ENCODE measurements at regions not wholly inside any gene's neighbourhood (a gene's known extent, or its start where the extent isn't known, plus 50 kb on each side); places are given as distances from the start of the nearest gene placed in this dataset.

- H3K36me3 ChIP-seq (ENCODE audit: control insufficient read depth, insufficient read depth, low read length), result no peaks in the 10 kb centered on the region
- CTCF ChIA-PET, result no interaction called here
- no peaks in the 10 kb centered on the region for H3K36me3 Mint-ChIP-seq (ENCODE audit: insufficient read depth, unreplicated experiment)
- H3K27ac Mint-ChIP-seq (ENCODE audit: unreplicated experiment), result no peak overlapping the region
- H3K27me3 ChIP-seq (replicated peaks; ENCODE audit: control insufficient read depth, insufficient read depth, low read length), result no peaks in the 10 kb centered on the region
- H3K4me1 ChIP-seq, result no peaks in the 10 kb centered on the region
- H3K4me3 Mint-ChIP-seq (ENCODE audit: unreplicated experiment), result no peak overlapping the region
- intact Hi-C loops (cut with micrococcal nuclease; ENCODE audit: unreplicated experiment), result no loop called here
- no peaks in the 10 kb centered on the region for H3K4me1 Mint-ChIP-seq (ENCODE audit: low read depth, unreplicated experiment)
- no peak for DNase-seq
- TF ChIP-seq, protein P1, sequence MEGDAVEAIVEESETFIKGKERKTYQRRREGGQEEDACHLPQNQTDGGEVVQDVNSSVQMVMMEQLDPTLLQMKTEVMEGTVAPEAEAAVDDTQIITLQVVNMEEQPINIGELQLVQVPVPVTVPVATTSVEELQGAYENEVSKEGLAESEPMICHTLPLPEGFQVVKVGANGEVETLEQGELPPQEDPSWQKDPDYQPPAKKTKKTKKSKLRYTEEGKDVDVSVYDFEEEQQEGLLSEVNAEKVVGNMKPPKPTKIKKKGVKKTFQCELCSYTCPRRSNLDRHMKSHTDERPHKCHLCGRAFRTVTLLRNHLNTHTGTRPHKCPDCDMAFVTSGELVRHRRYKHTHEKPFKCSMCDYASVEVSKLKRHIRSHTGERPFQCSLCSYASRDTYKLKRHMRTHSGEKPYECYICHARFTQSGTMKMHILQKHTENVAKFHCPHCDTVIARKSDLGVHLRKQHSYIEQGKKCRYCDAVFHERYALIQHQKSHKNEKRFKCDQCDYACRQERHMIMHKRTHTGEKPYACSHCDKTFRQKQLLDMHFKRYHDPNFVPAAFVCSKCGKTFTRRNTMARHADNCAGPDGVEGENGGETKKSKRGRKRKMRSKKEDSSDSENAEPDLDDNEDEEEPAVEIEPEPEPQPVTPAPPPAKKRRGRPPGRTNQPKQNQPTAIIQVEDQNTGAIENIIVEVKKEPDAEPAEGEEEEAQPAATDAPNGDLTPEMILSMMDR (IDR thresholded peaks at IDR 0.05; ENCODE audit: insufficient read depth in 1 of 2, low read depth in 1 of 2, low read length in 1 of 2, severe bottlenecking in 1 of 2, unreplicated experiment in 1 of 2), result no peak
- H3K4me3 ChIP-seq (ENCODE audit: low read depth, low read length), result no peak overlapping the region
- H3K9me3 ChIP-seq, result no peaks in the 10 kb centered on the region
- POLR2A ChIA-PET, result no interaction called here
- no peaks in the 10 kb centered on the region for H3K9me3 Mint-ChIP-seq (ENCODE audit: unreplicated experiment)
- H3K27me3 Mint-ChIP-seq (ENCODE audit: insufficient read depth, unreplicated experiment), result peaks cover 3% of the 10 kb centered on the region
- no TSS peak for BruUV-seq (replicated peaks)
Observed at GRCh38 chr14:42729681-42730080, 1123.0 kb downstream of the LRFN5 start.

GRCh38 chr14:42719391-42719790 is 1112.7 kb downstream of the LRFN5 start:
- no peaks in the 10 kb centered on the region for H3K9me3 Mint-ChIP-seq (ENCODE audit: unreplicated experiment)
- DNase-seq, result no peak
- CTCF ChIA-PET, result no interaction called here
- POLR2A ChIA-PET, result no interaction called here
- Histone ChIP-seq H3K27me3 (replicated peaks; ENCODE audit: control insufficient read depth, insufficient read depth, low read length) (no peaks in the 10 kb centered on the region), H3K4me1 (no peaks in the 10 kb centered on the region), H3K9me3 (no peaks in the 10 kb centered on the region), H3K36me3 (ENCODE audit: control insufficient read depth, insufficient read depth, low read length) (no peaks in the 10 kb centered on the region), H3K4me3 (ENCODE audit: low read depth, low read length) (no peak overlapping the region)
- no peak overlapping the region for H3K27ac Mint-ChIP-seq (ENCODE audit: unreplicated experiment)
- TF ChIP-seq, protein P1 (IDR thresholded peaks at IDR 0.05; ENCODE audit: insufficient read depth in 1 of 2, low read depth in 1 of 2, low read length in 1 of 2, severe bottlenecking in 1 of 2, unreplicated experiment in 1 of 2), result no peak
- no peaks in the 10 kb centered on the region for H3K4me1 Mint-ChIP-seq (ENCODE audit: low read depth, unreplicated experiment)
- H3K4me3 Mint-ChIP-seq (ENCODE audit: unreplicated experiment), result no peak overlapping the region
- intact Hi-C loops (cut with micrococcal nuclease; ENCODE audit: unreplicated experiment), result no loop called here
- no peaks in the 10 kb centered on the region for H3K36me3 Mint-ChIP-seq (ENCODE audit: insufficient read depth, unreplicated experiment)
- BruUV-seq (replicated peaks), result no TSS peak
- peaks cover 2% of the 10 kb centered on the region for H3K27me3 Mint-ChIP-seq (ENCODE audit: insufficient read depth, unreplicated experiment)

GRCh38 chr14:42715316-42715715 is 1108.6 kb downstream of the LRFN5 start:
- no peaks in the 10 kb centered on the region for H3K27me3 ChIP-seq (replicated peaks; ENCODE audit: control insufficient read depth, insufficient read depth, low read length)
- H3K4me3 ChIP-seq (ENCODE audit: low read depth, low read length), result no peak overlapping the region
- no peaks in the 10 kb centered on the region for H3K4me1 Mint-ChIP-seq (ENCODE audit: low read depth, unreplicated experiment)
- no peaks in the 10 kb centered on the region for H3K36me3 Mint-ChIP-seq (ENCODE audit: insufficient read depth, unreplicated experiment)
- no peaks in the 10 kb centered on the region for H3K27me3 Mint-ChIP-seq (ENCODE audit: insufficient read depth, unreplicated experiment)
- ChIA-PET POLR2A (no interaction called here), CTCF (no interaction called here)
- H3K4me1 ChIP-seq, result no peaks in the 10 kb centered on the region
- no peak overlapping the region for H3K27ac Mint-ChIP-seq (ENCODE audit: unreplicated experiment)
- no peaks in the 10 kb centered on the region for H3K9me3 ChIP-seq
- intact Hi-C loops (cut with micrococcal nuclease; ENCODE audit: unreplicated experiment), result no loop called here
- no peak overlapping the region for H3K4me3 Mint-ChIP-seq (ENCODE audit: unreplicated experiment)
- H3K36me3 ChIP-seq (ENCODE audit: control insufficient read depth, insufficient read depth, low read length), result no peaks in the 10 kb centered on the region
- no peak for DNase-seq
- H3K9me3 Mint-ChIP-seq (ENCODE audit: unreplicated experiment), result no peaks in the 10 kb centered on the region
- TF ChIP-seq, protein P1 (IDR thresholded peaks at IDR 0.05; ENCODE audit: insufficient read depth in 1 of 2, low read depth in 1 of 2, low read length in 1 of 2, severe bottlenecking in 1 of 2, unreplicated experiment in 1 of 2), result no peak
- BruUV-seq (replicated peaks), result no TSS peak

All from Caco-2 (cell line).